ENCODE measurements at regions not wholly inside any gene's neighbourhood (a gene's known extent, or its start where the extent isn't known, plus 50 kb on each side); places are given as distances from the start of the nearest gene placed in this dataset.

GRCh38 chr12:67804168-67804567 is 155.6 kb downstream of the DYRK2 start:
- no peak overlapping the region for H3K4me3 ChIP-seq (ENCODE audit: low read depth, low read length)
- no peak for TF ChIP-seq CTCF (IDR thresholded peaks at IDR 0.05; ENCODE audit: borderline replicate concordance, insufficient read depth, low read depth, low read length)

- no peak for TF ChIP-seq CTCF (IDR thresholded peaks at IDR 0.05; ENCODE audit: borderline replicate concordance, insufficient read depth, low read depth, low read length)
Measured at GRCh38 chr12:67807814-67808213, 159.3 kb downstream of the DYRK2 start.

GRCh38 chr12:67810166-67810565 is 161.6 kb downstream of the DYRK2 start:
- H3K4me3 ChIP-seq (ENCODE audit: low read depth, low read length) = no peak overlapping the region
- no peak for TF ChIP-seq CTCF (IDR thresholded peaks at IDR 0.05; ENCODE audit: borderline replicate concordance, insufficient read depth, low read depth, low read length)

More at GRCh38 chr12:67807814-67808213, 159.3 kb downstream of the DYRK2 start:
- H3K4me3 ChIP-seq (ENCODE audit: low read depth, low read length) = no peak overlapping the region

GRCh38 chr12:67811437-67812361 is 163.2 kb downstream of the DYRK2 start:
- H3K4me3 ChIP-seq (ENCODE audit: low read depth, low read length) = no peak overlapping the region
- no peak for TF ChIP-seq CTCF (IDR thresholded peaks at IDR 0.05; ENCODE audit: borderline replicate concordance, insufficient read depth, low read depth, low read length)

GRCh38 chr12:67813456-67813904 is 164.9 kb downstream of the DYRK2 start:
- H3K4me3 ChIP-seq (ENCODE audit: low read depth, low read length) = no peak overlapping the region
- TF ChIP-seq CTCF (IDR thresholded peaks at IDR 0.05; ENCODE audit: borderline replicate concordance, insufficient read depth, low read depth, low read length) = no peak

- TF ChIP-seq CTCF (IDR thresholded peaks at IDR 0.05; ENCODE audit: borderline replicate concordance, insufficient read depth, low read depth, low read length) = no peak
- H3K4me3 ChIP-seq (ENCODE audit: low read depth, low read length) = no peak overlapping the region
Measured at GRCh38 chr12:67816269-67816668, 167.7 kb downstream of the DYRK2 start.

GRCh38 chr12:67818459-67818903 is 169.9 kb downstream of the DYRK2 start:
- no peak for TF ChIP-seq CTCF (IDR thresholded peaks at IDR 0.05; ENCODE audit: borderline replicate concordance, insufficient read depth, low read depth, low read length)

More at GRCh38 chr12:67818459-67818903, 169.9 kb downstream of the DYRK2 start:
- H3K4me3 ChIP-seq (ENCODE audit: low read depth, low read length) = no peak overlapping the region

All from GM12875 (cell line).